Epithelial cell of esophagus (primary cell): ENCODE measurements at regions not wholly inside any gene's neighbourhood (a gene's known extent, or its start where the extent isn't known, plus 50 kb on each side); places are given as distances from the start of the nearest gene placed in this dataset.

Experiments used
- DNase-seq: peaks from one replicate; pipeline ENCODE4 v3.0.0; 2010; ENCODE audit warnings: low read depth
- H3K4me3 ChIP-seq: 2 replicates; pipeline ENCODE4 v1.5.1; 2011; ENCODE audit warnings: mild to moderate bottlenecking, low read length, control low read depth
- TF ChIP-seq, protein P1 (sequence below): IDR thresholded peaks from 2 replicates; pipeline ENCODE4 v1.5.1; 2011; ENCODE audit warnings: low read depth, mild to moderate bottlenecking, low read length, control low read depth, inconsistent platforms; ENCODE audit not compliant: insufficient read depth; ENCODE audit errors: missing control alignments

DNA sequence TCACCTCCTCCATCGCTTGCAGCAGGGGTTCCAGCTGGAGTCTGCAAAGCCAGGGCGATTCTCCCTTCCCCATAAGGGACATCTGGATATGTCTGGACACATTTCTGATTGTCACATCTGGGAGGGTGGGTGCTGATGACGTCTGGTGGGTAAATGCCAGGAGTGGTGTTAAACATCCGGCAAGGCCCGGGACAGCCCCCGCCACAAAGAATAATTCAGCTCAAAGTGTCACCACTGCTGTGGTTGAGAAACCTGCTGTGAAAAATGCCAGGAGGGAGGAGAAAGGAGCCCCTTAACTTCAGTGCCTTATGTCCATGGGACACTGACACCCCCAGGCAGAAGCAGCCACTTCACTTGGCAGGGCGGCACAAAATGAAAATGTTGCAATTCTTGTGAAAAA is 179.4 kb upstream of the SDK2 start:
- no peak overlapping the region for H3K4me3 ChIP-seq
- TF ChIP-seq, protein P1, sequence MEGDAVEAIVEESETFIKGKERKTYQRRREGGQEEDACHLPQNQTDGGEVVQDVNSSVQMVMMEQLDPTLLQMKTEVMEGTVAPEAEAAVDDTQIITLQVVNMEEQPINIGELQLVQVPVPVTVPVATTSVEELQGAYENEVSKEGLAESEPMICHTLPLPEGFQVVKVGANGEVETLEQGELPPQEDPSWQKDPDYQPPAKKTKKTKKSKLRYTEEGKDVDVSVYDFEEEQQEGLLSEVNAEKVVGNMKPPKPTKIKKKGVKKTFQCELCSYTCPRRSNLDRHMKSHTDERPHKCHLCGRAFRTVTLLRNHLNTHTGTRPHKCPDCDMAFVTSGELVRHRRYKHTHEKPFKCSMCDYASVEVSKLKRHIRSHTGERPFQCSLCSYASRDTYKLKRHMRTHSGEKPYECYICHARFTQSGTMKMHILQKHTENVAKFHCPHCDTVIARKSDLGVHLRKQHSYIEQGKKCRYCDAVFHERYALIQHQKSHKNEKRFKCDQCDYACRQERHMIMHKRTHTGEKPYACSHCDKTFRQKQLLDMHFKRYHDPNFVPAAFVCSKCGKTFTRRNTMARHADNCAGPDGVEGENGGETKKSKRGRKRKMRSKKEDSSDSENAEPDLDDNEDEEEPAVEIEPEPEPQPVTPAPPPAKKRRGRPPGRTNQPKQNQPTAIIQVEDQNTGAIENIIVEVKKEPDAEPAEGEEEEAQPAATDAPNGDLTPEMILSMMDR, result no peak
- no peak for DNase-seq

DNA sequence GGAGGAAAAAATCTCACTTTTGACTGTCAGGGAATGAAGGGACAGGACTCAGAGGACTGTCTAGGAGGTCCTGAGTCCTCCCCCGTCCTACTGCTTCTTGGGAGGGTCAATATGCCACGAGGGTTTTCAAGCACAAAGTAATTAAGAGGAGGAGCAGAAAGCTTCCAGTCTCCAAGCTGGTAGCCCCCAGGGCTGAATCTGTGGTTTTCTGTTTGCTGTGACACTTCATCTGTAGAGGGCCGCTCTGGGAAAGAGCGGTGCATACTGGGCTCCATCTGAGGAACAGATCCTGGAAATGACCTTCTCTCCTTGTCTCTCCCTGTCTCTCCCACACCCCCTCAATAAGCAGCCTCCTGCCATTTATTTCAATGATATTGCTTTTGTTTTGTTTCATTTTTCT is 180.1 kb upstream of the SDK2 start:
- DNase-seq, result no peak
- no peak overlapping the region for H3K4me3 ChIP-seq
- TF ChIP-seq, protein P1, result no peak

DNA sequence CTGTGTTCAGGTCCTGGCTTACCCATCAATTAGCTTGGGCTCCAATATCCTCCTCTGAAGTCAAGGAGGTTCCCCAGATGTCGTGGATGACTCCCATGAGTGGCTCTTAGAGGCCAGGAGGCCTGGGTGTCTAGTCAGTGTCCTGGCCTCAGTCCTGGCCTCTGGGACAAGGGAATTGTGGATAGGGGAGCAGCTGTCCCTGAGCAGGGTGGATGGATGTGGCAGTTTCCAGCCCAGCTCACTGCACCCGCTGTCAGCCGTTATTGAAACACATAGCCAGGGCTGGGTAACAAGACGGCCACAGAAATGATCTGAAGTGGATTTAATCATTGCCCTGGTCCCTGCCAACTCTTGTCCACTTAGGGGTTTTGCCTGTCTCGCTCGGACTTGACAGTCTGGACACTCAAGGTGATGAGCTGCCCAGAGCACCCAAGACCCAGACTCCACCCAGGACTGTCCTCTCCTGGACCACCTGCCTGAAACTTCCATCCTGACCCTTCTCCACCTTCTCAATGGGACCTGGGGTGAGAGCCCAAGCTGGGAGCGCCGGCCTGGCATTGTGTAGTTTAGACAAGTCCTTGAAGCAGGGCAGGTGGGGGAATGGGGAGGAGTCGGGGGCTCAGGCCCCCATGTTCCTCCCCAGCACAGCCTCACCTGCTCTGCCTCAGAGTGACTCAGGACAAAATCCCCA is 182.1 kb upstream of the SDK2 start:
- H3K4me3 ChIP-seq, result no peak overlapping the region
- TF ChIP-seq, protein P1, result no peak
- DNase-seq, result no peak

DNA sequence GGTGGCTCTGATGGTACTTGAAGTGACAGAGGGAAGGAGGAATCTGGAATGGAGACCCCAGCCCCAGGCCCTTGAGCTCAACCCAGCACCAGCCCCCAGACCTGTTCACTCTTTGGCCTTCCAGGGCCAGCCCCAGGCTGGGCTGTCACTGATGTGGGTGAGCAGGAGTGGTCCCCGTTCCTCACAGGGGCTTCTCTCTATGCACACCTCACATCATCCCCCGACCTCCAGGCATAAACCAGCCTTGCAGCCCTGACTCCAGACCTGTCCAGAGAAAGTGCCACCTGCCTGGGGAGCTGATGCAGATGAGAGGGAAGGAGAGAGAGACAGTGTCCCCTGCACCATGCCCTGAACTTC is 182.6 kb upstream of the SDK2 start:
- TF ChIP-seq, protein P1, result no peak
- DNase-seq, result no peak
- no peak overlapping the region for H3K4me3 ChIP-seq

DNA sequence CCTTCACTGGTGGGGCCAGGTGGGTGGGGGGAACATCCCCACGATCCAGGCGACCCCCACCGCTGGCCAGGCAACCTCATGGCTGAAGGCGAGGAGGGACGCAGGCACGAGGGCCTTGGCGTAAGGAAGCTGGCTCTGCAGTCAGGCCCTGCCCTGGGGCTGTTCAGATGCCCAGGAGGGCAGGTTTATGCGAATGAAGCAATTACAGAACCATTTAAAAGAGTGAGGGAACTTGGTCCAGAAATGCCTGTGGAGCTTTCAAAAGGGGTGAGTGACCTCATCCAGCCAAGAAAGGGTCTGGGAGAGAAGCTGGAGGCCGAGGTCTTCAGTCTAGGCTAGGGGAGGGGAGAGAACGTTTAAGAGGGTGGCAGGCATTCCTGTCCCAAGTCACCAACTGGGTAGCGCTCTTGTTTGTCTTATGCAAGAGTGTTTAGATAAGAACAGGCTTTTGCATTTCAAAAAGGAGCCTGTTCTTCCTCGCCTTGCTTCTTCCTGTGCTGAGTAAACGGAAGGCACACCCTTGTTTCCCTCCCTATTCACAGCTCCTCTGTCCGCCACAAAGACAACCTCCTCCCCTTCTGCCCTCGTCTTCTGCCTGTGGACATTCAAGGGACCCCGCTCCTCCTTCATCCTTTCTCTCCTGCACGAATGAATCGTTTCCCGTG is 183.5 kb upstream of the SDK2 start:
- TF ChIP-seq, protein P1, result no peak
- DNase-seq, result peak; percentile 8
- H3K4me3 ChIP-seq, result no peak overlapping the region

DNA sequence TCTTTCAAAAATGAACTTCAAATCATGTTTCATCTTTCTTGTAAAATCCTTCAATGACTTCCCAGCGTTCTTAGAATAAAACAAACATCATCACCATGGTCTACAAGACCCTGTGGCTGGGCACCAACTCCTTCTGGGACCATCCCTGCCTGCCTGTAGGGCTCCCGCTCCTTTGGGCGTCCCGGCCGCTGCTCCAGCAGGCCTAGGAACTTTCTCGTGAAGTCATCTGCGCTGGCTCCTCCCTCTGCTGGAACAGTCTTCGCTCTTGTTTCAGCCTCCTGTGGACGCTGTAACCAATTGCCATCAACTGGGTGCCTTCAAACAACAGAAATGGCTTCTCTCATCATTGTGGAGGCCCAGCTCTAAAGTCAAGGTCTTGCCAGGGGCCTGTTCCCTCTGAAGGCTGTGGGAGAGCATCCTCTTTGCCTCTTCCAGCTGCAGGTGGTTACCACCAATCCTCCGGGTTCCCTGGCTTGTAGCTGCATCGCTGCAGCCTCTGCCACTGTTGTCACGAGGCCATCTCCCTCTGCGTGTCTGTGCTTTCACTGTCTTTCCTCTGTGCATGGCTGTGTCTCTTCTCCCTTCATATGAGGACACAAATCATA is 185.5 kb upstream of the SDK2 start:
- no peak overlapping the region for H3K4me3 ChIP-seq
- TF ChIP-seq, protein P1, result no peak
- no peak for DNase-seq
